ENCODE measurements at regions not wholly inside any gene's neighbourhood (a gene's known extent, or its start where the extent isn't known, plus 50 kb on each side); places are given as distances from the start of the nearest gene placed in this dataset.

- no peak for DNase-seq
These were observed 98.4 kb upstream of the UBL3 start for GRCh38 chr13:29948791-29949190.

- DNase-seq = no peak
These were observed 97.8 kb upstream of the UBL3 start for GRCh38 chr13:29948244-29948643.

DNA sequence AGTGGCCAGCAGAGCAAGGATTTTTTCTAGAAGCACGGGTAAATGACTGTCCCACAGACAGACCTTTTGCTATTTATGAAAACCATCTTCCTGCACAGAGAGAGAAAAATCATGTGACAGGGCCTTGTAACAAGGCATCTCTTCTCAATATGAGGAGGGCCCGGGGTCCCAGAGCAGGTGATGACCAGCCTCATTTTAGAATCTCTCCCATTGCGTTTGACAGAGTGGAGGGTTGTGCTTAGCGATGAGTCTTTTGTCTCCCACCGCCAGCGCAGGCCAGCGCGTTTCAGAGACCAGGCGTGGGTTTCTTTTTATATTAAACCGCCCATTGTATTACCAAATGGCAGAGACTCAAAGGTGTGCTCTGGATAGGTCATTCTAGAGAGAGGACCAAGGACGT lies 97.4 kb upstream of the UBL3 start:
- DNase-seq = no peak

DNA sequence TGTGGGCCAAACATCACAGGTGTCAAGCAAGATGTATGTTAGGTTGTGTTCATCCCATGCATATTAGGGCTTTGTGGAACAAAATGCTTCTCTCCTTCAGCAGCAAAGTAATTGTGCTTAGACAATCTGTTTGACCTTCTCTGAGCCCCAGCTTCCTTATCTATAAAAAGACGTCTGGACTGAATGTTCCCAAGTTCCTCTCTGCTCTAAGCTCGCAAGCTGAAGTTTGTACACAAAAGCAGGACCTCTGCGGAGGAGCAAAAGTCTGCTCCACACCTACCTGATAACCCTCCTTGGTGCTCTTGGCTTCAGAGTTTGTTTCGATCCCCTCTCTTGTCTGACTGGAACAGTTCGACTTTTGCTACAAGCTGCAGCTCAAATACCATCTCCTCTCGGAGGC lies 95.7 kb upstream of the UBL3 start:
- no peak for DNase-seq

GRCh38 chr13:29943686-29944085 lies 93.3 kb upstream of the UBL3 start:
- DNase-seq = no peak

DNA sequence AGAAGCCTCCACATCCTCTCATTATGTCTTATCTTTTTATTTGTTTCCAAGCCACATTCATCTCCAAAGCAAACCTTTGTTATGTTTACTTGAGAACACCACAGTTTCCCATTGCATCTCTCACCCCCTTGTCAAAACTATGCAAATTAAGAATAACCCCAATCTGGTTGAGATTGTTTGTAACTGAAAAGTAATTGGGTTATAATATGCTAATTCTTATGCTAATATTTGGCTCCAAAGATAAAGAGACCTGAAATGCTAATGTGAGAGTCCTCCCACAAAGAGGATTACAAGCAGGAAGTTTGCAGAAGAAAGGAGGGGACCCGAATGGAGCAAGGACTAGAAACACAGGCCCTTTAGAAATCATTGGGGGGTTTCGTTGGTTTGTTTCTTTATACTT lies 92.9 kb upstream of the UBL3 start:
- DNase-seq = no peak

- DNase-seq = no peak
These were observed 90.3 kb upstream of the UBL3 start for GRCh38 chr13:29940715-29941114.

GRCh38 chr13:29939158-29939557 lies 88.7 kb upstream of the UBL3 start:
- no peak for DNase-seq

DNA sequence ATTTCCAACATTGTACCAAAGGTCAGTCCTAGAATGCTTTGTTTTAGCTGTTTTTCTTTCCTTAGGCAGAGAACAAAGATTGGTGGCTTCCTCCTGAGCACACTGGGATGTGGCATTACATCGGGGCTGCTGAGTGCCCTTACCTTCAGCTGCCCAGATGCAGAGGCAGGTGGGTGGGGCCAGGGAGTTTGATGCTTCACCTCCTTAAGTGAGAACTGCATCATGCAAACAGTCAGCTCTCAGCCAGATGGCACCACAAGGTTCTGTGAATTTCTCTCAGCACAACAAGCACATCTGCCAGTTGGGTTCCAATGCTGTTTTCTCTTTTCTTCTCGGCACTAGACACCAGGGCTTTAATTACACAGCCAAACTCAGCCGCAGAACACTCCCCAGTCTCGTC lies 87.4 kb upstream of the UBL3 start:
- no peak for DNase-seq

- DNase-seq = no peak
These were observed 87.0 kb upstream of the UBL3 start for GRCh38 chr13:29937379-29937778.

DNA sequence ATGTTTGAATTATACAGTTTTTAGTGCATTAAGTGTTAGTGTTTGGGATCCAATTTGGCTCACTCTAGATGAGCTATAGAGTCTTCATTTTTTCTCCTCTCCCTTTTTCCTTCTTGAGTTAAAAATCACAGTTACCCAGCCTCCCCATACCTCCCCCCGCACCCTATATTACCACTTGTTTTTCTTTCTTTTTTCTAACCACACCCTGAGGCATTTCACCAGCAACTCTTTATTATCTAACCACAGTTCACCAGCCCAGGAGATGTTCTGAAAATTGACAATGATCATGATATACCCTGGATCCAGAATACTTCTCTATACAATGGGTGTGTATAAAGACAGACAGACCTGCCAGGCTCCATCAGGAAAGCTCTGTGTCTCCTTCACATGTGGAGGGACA lies 86.5 kb upstream of the UBL3 start:
- DNase-seq = no peak

- no peak for DNase-seq
These were observed 85.8 kb upstream of the UBL3 start for GRCh38 chr13:29936051-29936813.

- no peak for DNase-seq
These were observed 85.0 kb upstream of the UBL3 start for GRCh38 chr13:29935309-29935981.

- DNase-seq = no peak
These were observed 84.3 kb upstream of the UBL3 start for GRCh38 chr13:29934531-29935308.

DNA sequence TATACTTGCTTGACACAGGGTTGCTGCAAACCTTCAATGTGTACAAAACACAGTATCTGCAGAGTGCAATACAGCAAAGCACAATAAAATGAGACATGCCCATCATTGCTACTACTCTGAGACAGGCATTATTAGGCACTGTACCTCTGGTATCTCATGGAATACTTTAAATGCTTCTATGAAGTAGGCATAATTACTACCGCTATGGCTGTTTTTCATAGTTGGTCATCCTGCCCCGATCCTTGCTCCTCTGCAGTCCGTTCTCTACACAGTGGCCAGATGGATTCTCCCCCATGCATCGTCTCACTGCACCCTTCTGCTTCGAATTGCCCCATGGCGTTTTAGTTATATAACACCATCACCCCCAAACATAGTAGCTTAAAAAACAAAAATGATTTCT lies 83.0 kb upstream of the UBL3 start:
- DNase-seq = no peak

GRCh38 chr13:29931696-29932095 lies 81.3 kb upstream of the UBL3 start:
- DNase-seq = no peak

GRCh38 chr13:29929062-29929847 lies 78.8 kb upstream of the UBL3 start:
- no peak for DNase-seq

DNA sequence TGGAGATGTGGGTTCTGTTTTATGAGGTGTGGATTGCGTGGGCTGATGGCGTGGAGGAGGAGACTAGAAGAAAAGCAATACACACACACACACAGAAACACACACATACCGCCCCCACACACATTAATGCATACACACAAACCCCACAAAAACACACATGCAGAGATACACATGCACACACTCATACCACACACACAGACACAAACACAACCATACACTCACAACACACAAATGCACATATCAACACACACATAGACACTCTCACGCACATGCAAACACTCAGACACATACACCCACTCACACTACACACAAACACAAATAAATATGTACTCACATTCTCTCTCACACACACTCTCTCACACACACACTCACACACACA lies 75.7 kb upstream of the UBL3 start:
- no peak for DNase-seq

GRCh38 chr13:29925457-29926097 lies 75.2 kb upstream of the UBL3 start:
- no peak for DNase-seq

DNA sequence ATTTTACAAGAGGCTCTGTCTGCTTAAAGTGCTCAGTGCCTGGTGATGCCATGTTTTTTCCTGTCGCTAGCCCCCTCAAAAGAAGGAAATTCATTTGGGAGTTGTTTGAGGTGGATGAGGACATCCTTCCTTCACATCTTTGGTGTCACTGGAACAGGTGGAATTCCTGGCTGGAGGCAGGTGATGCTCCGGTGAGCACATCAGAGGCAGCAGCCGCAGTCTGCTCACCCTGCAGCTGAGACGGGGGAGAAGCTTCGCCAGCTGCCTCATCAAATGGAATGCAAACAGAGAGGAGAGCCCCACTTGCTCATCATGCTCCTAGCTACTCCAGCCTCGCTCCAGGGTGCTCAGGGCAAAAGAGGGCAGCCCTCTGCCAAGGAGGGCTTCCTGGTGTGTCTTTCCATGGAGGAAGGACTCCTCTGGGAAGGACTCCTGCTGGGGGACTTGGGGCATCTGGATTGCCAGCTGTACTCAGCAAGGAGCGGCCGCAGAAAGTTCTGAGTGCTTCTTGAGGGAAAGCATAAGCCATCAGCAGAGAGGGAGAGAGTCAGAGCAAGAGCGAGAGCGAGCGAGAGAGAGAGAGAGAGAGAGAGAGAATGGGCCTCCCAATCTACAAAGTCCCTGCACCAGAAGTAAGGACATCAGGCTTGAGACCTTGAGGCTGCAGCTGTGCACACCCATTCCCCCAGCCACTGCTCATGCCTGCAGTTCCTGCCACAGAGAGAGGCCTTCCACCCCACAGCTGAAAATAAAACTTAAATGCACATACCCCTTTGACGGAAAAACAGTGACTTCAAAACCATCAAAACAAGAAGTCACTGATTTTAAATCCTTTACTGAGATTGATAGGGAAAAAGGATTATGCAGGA lies 74.3 kb upstream of the UBL3 start:
- no peak for DNase-seq
